ENCODE measurements at regions not wholly inside any gene's neighbourhood (a gene's known extent, or its start where the extent isn't known, plus 50 kb on each side); places are given as distances from the start of the nearest gene placed in this dataset.
A peak's percentile ranks its signal among the peaks of the same experiment; 100 is the strongest.
"Not testable (repeated sequence)": the region's sequence is repeated elsewhere in the genome, so short reads cannot be mapped to it uniquely, and the experiment has no call there.

GRCh38 chr11:3583476-3583875, 58.3 kb downstream of the ART5 start:
- H3K27ac ChIP-seq; H3K9me3 ChIP-seq; intact Hi-C loops (cut with DNase I); H3K27me3 ChIP-seq; H3K36me3 ChIP-seq (replicated peaks in 1 of 2; ENCODE audit: insufficient read depth in 1 of 2, low read depth in 2 of 2); H3K4me3 ChIP-seq; DNase-seq; ATAC-seq: not testable (repeated sequence)
- H3K4me1 ChIP-seq = peaks cover 12% of the 10 kb centered on the region
- 63 to 75% methylated on average over 2 of the region's 2 CpGs for WGBS, 2 donors

- H3K27ac ChIP-seq; intact Hi-C loops (cut with DNase I); H3K9me3 ChIP-seq; H3K36me3 ChIP-seq (replicated peaks in 1 of 2; ENCODE audit: insufficient read depth in 1 of 2, low read depth in 2 of 2); DNase-seq; H3K27me3 ChIP-seq; ATAC-seq; H3K4me3 ChIP-seq: not testable (repeated sequence)
- H3K4me1 ChIP-seq = peaks cover 12% of the 10 kb centered on the region
- WGBS, 2 donors = 25 to 34% methylated on average over 8 to 10 of the region's 10 CpGs
- TF ChIP-seq CTCF (IDR thresholded peaks at IDR 0.05) = peak in 1 of 7 experiments; percentile 46
These were observed 60.4 kb downstream of the ART5 start for GRCh38 chr11:3581389-3581725.

GRCh38 chr11:3580487-3581388, 61.1 kb downstream of the ART5 start:
- WGBS, 2 donors = 0% methylated on average over 69 of the region's 92 CpGs; no CpG with 5 or more reads in 1 of the 2 donors
- peak overlapping the region in 2 of 4 donors; percentile 45 to 54 for H3K27ac ChIP-seq
- TF ChIP-seq CTCF (IDR thresholded peaks at IDR 0.05) = peak in 6 of 7 experiments; percentile 47 to 93 (median 82)

GRCh38 chr11:3579600-3580459, 62.0 kb downstream of the ART5 start:
- H3K27ac ChIP-seq; H3K4me3 ChIP-seq; ATAC-seq; H3K9me3 ChIP-seq; DNase-seq; H3K27me3 ChIP-seq; H3K36me3 ChIP-seq (replicated peaks in 1 of 2; ENCODE audit: insufficient read depth in 1 of 2, low read depth in 2 of 2); intact Hi-C loops (cut with DNase I): not testable (repeated sequence)
- peaks cover 12% of the 10 kb centered on the region for H3K4me1 ChIP-seq
- 66 to 92% methylated on average over 18 to 26 of the region's 29 CpGs for WGBS, 2 donors

More at GRCh38 chr11:3580487-3581388, 61.1 kb downstream of the ART5 start:
- H3K36me3 ChIP-seq (replicated peaks in 1 of 2; ENCODE audit: insufficient read depth in 1 of 2, low read depth in 2 of 2); intact Hi-C loops (cut with DNase I); H3K9me3 ChIP-seq; H3K27me3 ChIP-seq: not testable (repeated sequence)
- DNase-seq (peak; percentile 57 to 76 (median 71)), ATAC-seq (peak; percentile 45)
- H3K4me3 ChIP-seq = peak overlapping the region; percentile 17 to 56
- H3K4me1 ChIP-seq = peaks cover 12% of the 10 kb centered on the region

- H3K4me1 ChIP-seq; DNase-seq; H3K27me3 ChIP-seq; H3K27ac ChIP-seq; intact Hi-C loops (cut with DNase I); ATAC-seq; H3K4me3 ChIP-seq; H3K36me3 ChIP-seq (replicated peaks in 1 of 2; ENCODE audit: insufficient read depth in 1 of 2, low read depth in 2 of 2); H3K9me3 ChIP-seq: not testable (repeated sequence)
- 39 to 42% methylated on average over 11 to 12 of the region's 12 CpGs for WGBS, 2 donors
These were observed 65.7 kb downstream of the ART5 start for GRCh38 chr11:3576066-3576604.

GRCh38 chr11:3572976-3573647, 68.7 kb downstream of the ART5 start:
- H3K27ac ChIP-seq; ATAC-seq; H3K4me3 ChIP-seq; DNase-seq; H3K9me3 ChIP-seq; H3K27me3 ChIP-seq; intact Hi-C loops (cut with DNase I); H3K4me1 ChIP-seq; H3K36me3 ChIP-seq (replicated peaks in 1 of 2; ENCODE audit: insufficient read depth in 1 of 2, low read depth in 2 of 2): not testable (repeated sequence)
- WGBS, 2 donors = 82 to 86% methylated on average over 5 to 7 of the region's 7 CpGs

GRCh38 chr11:3571752-3572151, 70.0 kb downstream of the ART5 start:
- intact Hi-C loops (cut with DNase I); ATAC-seq: not testable (repeated sequence)

GRCh38 chr11:3565838-3566237, 76.0 kb downstream of the ART5 start:
- WGBS, 2 donors = 61 to 77% methylated on average over 3 of the region's 3 CpGs
- intact Hi-C loops (cut with DNase I); ATAC-seq: not testable (repeated sequence)

More at GRCh38 chr11:3571752-3572151, 70.0 kb downstream of the ART5 start:
- H3K4me1 ChIP-seq; H3K27me3 ChIP-seq; H3K27ac ChIP-seq; H3K36me3 ChIP-seq (replicated peaks in 1 of 2; ENCODE audit: insufficient read depth in 1 of 2, low read depth in 2 of 2); H3K9me3 ChIP-seq; DNase-seq; H3K4me3 ChIP-seq: not testable (repeated sequence)
- 74 to 91% methylated on average over 2 of the region's 2 CpGs for WGBS, 2 donors

More at GRCh38 chr11:3565838-3566237, 76.0 kb downstream of the ART5 start:
- H3K27me3 ChIP-seq; DNase-seq; H3K36me3 ChIP-seq (replicated peaks in 1 of 2; ENCODE audit: insufficient read depth in 1 of 2, low read depth in 2 of 2); H3K4me3 ChIP-seq; H3K4me1 ChIP-seq; H3K9me3 ChIP-seq; H3K27ac ChIP-seq: not testable (repeated sequence)

Data from body of pancreas (tissue), 4 donors.